VCaP (cell line): ENCODE measurements at regions not wholly inside any gene's neighbourhood (a gene's known extent, or its start where the extent isn't known, plus 50 kb on each side); places are given as distances from the start of the nearest gene placed in this dataset.
"Not testable (repeated sequence)": the region's sequence is repeated elsewhere in the genome, so short reads cannot be mapped to it uniquely, and the experiment has no call there.

Source experiments
- H3K27ac ChIP-seq: fragments of 450-650 bp; 2 replicates; pipeline ENCODE4 v1.5.1; 2017
- CTCF ChIP-seq: fragments of 450-650 bp; conservative IDR thresholded peaks from 2 replicates; pipeline ENCODE4 v1.5.1; 2017; ENCODE audit warnings: mild to moderate bottlenecking, moderate library complexity

GRCh38 chr10:45056806-45057205 lies 56.1 kb downstream of the ZNF22 start:
- H3K27ac ChIP-seq: not testable (repeated sequence)

- no peak overlapping the region for H3K27ac ChIP-seq
- TF ChIP-seq CTCF: no peak
Observed at GRCh38 chr10:45058580-45058979, 57.9 kb downstream of the ZNF22 start.

GRCh38 chr10:45058992-45059561 lies 58.4 kb downstream of the ZNF22 start:
- TF ChIP-seq CTCF: no peak
- H3K27ac ChIP-seq: no peak overlapping the region

- TF ChIP-seq CTCF: no peak
- no peak overlapping the region for H3K27ac ChIP-seq
Observed at GRCh38 chr10:45059632-45060031, 58.9 kb downstream of the ZNF22 start.

- no peak for TF ChIP-seq CTCF
- no peak overlapping the region for H3K27ac ChIP-seq
Observed at GRCh38 chr10:45061982-45062381, 61.3 kb downstream of the ZNF22 start.

- H3K27ac ChIP-seq: peak overlapping the region; percentile 14; the same call in 1 of the 2 replicates
Observed at GRCh38 chr10:45063591-45064231, 63.0 kb downstream of the ZNF22 start.

GRCh38 chr10:45064998-45065397 lies 64.3 kb downstream of the ZNF22 start:
- H3K27ac ChIP-seq: no peak overlapping the region
- no peak for TF ChIP-seq CTCF

More at GRCh38 chr10:45063591-45064231, 63.0 kb downstream of the ZNF22 start:
- no peak for TF ChIP-seq CTCF
